G401 (cell line): ENCODE measurements at regions not wholly inside any gene's neighbourhood (a gene's known extent, or its start where the extent isn't known, plus 50 kb on each side); places are given as distances from the start of the nearest gene placed in this dataset.

Experiments used
- DNase-seq: peaks from one replicate; pipeline ENCODE4 v3.0.0-alpha.2; 2015; ENCODE audit warnings: low spot score
- in situ Hi-C: cut with HindIII; loops from 2 replicates; pipeline ENCODE4 v1.10.0; 2016; ENCODE audit warnings: low sequenced_read_pairs, mixed read lengths

DNA sequence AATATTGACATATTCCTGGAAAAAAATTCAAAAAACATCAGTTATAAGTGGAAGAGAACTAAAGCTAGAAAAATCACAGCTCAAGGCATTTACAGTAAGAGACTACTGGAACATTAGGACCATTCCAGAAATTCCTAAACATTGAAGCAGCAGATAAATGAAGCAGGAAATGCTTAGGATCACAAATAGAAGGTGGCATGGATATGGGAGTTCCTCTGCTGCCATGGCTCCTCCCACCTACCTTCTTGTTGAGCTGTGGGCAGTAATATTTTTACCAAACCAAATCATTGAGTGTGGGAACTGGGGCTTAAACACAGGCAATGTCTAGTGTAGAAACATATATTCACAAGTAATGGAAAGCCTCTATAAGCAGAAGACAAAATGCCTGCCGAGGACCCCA, 292.8 kb downstream of the ANKRD7 start:
- DNase-seq: no peak

DNA sequence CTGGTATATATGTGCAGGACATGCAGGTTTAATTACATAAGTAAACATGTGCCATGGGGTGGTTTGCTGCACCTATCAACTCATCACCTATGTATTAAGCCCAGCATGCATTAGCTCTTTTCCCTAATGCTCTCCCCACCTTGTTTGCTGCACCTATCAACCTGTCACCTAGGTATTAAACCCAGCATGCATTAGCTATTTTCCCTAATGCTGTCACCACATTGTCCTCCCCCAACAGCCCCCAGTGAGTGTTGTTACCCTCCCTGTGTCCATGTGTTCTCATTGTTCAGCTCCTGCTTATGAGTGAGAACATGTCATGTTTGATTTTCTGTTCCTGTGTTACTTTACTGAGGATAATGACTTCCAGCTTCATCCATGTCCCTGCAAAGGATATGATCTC, 300.5 kb downstream of the ANKRD7 start:
- DNase-seq: no peak
- in situ Hi-C loops: no loop called here

More for the DNA sequence above, 292.8 kb downstream of the ANKRD7 start:
- in situ Hi-C loops: no loop called here

DNA sequence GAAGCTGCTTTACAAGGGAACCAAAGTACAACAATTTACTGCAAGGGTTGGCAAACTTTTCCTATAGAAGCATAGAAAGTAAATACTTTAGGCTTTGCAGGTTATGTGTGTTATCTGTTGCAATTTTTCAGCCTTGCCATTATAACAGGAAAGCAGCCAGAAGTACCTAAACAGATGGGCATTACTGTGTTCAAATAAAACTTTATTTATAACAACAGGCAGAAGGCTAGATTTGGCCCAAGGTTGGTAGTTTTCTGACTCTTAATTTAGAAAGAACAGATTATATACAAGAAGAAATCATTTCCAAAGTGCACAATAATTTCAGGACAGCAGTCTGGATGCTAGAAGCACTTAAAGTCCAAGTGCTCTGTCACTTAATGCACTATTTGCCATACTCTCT, 307.1 kb downstream of the ANKRD7 start:
- in situ Hi-C loops: no loop called here
- DNase-seq: no peak

DNA sequence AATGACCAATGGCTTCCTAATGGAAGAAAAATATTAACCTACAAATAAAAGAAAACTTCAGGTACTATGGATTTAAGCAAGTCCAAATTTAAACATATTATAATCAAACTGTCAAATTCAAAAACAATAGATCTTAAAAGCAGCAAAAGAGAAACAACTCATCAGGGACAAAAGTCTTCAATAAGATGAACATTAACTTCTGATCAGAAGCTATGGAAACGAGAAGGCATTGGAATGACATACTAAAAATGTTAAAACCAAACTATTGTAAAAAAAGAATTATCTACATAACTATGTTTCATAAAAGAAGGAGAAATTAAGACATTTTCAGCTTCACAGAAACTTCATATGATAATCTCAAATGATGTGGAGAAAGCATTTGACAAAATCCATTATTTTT, 334.7 kb downstream of the ANKRD7 start:
- DNase-seq: no peak
- in situ Hi-C loops: no loop called here

DNA sequence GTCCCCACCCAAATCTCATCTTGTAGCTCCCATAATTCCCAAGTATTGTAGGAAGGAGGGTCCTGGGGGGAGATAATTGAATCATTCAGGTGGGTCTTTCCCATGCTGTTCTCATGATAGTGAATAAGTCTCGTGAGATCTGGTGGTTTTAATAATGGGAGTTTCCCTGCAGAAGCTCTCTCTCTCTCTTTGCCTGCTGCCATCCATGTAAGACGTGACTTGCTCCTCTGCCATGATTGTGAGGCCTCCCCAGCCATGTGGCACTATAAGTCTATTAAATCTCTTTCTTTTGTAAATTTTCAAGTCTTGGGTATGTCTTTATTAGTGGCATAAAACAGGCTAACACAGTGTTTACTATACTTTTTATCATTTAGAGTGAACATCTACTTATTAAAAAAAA, 338.8 kb downstream of the ANKRD7 start:
- in situ Hi-C loops: no loop called here
- DNase-seq: no peak

DNA sequence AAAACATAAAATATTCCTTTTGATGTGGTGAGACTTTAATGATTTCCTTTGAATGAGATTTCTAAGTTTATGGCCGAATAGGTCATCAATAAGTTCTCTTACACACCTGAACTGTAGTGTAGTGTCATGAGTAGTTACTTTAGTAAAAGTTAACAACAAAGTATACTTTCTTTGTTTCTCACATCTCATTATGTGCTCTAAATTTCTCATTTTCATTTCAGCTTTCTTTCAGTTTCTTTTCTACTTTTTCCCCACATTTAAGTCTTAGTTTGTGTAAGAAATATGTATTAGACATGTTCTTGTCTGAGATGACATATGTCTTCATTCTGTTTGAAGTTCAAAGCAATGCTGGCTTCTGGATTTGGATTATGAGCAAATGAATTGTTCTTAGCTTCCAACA, 348.1 kb downstream of the ANKRD7 start:
- in situ Hi-C loops: no loop called here
- DNase-seq: no peak

DNA sequence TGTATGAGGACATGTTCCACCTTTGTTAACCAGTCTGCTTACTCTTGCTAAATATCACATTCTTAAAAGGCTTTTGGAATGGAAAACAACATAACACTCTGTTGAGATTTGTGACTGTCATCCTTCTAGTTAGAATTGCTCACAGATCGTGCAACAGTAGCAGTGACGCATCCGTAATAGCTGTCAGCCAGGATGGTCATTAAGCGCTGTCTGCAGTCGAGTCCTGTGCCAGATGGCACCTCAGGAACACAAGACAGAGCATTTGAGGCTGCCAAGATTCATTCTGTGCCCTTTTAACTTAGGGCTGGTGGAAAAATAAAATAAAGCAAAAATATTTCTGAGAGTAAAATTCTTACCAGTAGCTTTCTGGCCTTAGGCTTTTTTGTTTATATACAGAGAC, 348.6 kb downstream of the ANKRD7 start:
- in situ Hi-C loops: no loop called here
- DNase-seq: peak; percentile 99

DNA sequence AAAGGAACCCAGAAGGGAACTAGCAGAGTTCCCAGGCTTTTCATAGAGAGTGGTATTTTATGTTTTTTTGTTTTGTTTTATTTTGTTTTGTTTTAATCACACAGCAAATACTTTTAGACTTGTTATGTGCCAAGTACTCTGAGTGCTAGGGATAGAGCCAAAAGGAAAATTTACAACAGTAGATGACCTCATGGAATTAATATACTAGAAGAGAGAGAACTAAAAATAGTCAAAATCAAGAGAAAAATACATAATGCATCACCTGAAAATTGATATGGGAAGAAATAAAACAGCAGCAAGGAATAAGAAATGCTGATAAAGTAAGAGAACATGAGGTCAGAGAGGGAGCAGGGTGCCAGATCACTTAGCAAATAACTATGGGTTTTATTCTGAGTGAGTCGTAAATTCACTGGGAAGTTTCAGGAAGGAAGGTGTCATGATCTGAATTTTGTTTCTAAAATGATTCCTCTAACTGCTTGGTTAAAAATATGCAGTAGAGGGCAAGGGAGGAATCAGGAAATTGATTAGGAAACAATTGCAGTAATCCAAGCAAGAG, 351.0 kb downstream of the ANKRD7 start:
- peak; percentile 75 for DNase-seq
- in situ Hi-C loops: no loop called here

DNA sequence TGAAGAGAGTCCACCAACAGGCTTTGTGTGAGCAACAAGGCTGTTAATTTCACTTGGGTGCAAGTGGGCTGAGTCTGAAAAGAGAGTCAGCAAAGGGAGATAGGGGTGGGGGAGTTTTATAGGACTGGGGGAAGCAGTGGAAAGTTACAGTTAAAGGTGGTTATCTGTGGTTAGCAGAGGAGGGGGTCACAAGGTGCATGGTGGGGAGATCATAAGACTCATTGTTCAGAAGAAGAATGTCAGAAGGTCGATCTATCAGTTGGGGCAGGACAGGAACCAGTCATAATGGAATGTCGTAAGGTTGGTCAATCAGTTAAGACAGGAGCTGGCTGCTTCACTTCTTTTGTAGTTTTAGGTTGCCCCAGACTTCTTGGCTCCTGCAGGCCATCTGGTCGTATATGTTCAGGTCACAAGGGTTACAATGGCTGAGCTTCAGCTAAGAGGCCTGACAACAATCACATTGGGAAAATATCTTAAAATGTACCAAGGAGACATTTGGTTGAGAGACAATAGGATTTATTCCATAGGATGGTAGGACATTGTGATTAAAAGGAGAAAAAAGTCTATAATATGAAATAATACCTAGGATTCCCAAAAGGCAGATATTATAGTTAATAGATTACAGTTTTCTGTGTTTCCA, 356.4 kb downstream of the ANKRD7 start:
- in situ Hi-C loops: no loop called here
- DNase-seq: no peak

DNA sequence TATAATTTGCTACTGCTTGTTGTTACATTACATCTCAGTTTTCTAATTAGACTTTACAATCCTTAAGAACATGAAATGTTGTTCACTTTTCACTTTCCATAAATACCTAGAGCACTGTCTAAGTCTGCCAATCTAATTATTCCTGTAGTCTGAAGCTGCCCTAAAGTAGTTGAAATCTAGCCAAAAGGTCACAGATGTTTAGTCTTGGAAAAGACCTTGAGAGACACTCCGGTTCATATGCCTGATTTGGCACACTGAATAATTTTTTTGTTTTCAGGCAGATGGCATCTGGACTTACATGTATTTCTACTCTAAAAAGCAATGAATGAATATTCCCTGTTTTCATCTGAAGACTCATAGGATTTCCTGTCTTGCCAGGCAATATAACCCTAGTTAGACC, 359.1 kb downstream of the ANKRD7 start:
- in situ Hi-C loops: no loop called here
- DNase-seq: peak; percentile 68

DNA sequence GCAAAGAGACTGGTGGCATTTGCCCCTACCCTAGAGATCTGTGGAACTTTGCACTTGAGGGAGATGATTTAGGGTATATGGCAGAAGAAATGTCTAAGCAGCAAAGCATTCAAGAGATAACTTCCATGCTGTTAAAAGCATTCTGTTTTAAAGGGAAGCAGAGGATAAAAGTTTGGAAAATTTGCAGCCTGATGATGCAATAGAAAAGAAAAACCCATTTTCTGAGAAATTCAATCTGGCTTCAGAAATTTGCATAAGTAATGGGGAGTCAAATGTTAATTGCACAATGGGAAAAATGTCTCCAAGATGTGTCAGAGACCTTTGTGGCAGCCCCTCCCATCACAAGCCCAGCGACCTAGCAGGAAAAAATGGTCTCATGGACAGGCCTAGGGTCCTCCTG, 361.7 kb downstream of the ANKRD7 start:
- in situ Hi-C loops: no loop called here
- DNase-seq: no peak

DNA sequence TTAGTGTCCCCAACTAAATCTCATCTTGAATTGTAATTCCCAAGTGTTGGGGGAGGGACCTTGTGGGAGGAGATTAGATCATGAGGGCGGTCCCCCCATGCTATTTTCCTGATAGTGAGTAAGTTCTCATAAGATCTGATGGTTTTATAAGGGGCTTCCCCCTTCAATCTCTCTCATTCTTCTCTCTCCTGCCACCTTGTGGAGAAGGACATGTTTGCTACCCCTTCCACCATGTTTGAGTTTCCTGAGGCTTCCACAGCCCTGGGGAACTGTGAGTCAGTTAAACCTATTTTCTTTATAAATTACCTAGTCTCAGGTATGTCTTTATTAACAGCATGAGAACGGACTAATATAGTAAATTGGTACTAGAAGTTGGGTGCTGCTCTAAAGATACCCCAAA, 365.6 kb downstream of the ANKRD7 start:
- in situ Hi-C loops: no loop called here
- DNase-seq: no peak

DNA sequence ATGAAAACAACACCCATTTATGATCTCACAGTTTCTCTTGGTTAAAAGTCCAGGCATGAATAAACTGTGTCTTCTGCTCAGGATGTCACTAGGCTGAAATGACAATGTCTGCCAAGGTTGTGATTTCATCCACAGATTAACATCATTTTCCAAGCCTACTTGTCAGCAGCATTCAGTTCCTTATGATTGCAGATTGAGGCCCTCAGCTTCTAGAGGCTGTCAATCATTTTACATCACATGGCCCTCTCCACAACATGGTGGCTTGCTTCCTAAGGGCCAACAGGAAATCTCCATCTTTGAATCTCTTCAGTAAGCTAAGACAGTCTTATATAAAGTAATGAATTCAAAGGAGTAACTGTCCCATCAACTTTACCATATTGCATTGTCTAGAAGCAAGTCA, 377.6 kb downstream of the ANKRD7 start:
- DNase-seq: no peak
- in situ Hi-C loops: no loop called here

DNA sequence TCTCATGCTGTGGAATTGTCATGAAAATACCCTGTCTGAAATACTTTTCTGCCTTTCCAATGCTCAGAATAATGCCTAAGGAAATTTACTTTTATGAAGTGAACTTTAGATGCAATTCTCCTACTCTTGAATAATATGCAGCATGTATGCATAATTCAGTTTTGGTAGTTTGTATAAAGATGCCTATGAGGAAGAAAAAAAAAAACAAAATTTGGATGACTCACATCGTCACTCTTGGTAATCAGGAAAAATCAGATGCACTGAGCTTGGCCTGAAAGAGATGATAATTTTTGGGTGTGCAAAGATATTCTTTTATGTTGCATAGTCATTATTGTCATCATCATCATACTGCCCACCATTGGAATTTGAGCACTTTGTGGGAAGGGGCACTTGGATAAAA, 382.1 kb downstream of the ANKRD7 start:
- in situ Hi-C loops: no loop called here
- no peak for DNase-seq

DNA sequence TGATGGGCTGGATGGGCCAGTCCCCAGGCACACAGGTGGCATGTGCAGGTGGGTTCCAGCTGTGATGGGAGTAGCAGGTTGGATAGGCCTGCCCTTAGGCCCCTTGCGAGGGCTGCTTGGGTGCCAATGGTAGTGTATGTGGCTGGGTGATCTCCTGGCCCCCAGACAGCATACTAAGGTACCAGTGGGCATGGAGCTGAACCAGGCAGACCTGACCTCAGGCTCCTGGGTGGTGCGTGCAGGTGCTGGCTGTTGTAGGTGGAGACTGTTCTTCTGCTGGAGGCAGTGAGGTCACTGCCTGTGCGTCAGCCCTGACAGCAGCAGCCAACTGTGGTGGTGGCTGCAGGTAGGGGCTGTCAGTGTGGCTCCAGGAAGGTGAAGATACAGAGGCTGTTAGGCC, 384.7 kb downstream of the ANKRD7 start:
- DNase-seq: no peak
- in situ Hi-C loops: no loop called here

DNA sequence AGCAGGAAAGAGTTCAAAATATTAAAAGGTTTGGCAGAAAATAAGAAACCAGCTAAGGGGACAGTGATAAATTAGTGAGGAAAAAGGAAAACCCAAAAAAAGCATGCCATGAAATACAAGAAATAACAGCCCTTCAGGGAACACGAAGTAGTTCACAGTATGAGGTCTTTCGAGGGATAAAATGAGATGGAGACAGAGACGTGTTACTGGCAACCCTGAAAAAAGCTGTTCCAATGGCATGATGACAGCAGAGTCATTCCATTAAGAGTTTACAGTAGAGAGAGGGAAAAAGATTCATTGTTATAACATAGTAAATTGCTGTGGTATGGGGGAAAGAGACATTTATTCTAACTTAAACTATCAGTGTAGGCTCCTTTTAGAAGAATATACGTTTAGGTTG, 391.2 kb downstream of the ANKRD7 start:
- peak; percentile 78 for DNase-seq
- in situ Hi-C loops: no loop called here

DNA sequence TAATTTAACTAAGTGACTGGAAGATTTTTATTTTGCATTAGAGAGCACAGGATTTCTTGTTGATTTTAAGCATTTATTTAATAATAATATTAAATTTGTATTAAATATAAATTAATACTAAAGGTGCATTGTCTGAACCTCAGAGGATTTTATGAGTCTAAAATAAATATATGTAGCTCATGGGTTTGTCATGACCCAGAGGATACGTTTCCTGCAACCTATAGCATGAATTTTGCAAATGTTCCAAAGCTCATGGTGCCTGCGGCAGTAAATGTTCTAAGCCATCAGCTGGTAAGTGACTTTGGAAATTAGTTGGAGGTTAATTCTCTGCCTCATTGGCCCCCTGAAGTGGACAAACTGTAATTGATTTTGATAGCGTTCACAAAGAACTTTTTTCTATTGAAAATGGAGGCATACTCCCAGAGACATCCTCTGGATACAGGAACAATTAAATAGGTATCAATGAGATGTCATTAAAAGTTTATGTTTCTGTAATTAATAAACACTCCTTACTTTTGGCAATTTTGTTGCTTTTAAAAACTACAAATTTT, 397.4 kb downstream of the ANKRD7 start:
- in situ Hi-C loops: no loop called here

DNA sequence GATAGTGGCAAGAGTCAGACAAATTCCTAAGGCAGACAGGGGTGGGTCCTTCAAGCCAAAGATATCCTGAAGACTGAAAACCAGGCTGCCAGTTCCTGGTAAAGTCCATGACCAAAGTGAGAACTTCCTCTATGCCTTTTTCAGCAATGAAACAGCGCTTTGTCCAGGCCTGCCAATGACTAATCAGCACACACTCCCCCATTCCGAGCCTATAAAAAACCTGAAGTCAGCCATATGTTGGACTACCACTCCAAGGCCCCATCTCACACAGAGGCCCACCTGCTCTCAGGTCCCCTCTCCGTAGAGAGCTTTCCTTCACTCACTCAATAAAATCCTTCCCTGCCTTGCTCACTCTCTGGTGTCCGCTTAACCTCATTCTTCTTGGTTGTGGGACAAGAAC, 402.2 kb downstream of the ANKRD7 start:
- DNase-seq: no peak
- in situ Hi-C loops: no loop called here

More for the DNA sequence above, 397.4 kb downstream of the ANKRD7 start:
- DNase-seq: no peak

DNA sequence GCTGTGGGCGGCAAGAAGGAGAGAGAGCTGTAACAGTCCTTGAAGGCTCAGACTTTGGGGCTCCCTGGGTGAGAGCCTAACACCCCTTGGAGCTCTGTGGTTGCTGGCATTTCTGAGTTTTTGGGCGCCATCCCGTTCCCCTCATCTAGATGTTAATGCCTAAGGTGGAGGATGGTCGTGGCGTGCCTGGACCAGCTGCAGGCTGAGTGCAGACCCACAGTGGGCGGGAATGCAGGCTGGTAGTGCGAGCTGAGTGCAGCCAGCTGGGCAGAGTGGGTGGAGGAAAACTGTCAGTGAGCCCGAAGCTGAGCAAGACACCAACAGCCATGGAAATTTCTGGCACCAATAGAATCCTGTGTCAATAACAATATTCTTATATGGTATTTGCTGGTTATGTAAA, 403.0 kb downstream of the ANKRD7 start:
- in situ Hi-C loops: no loop called here
- no peak for DNase-seq

DNA sequence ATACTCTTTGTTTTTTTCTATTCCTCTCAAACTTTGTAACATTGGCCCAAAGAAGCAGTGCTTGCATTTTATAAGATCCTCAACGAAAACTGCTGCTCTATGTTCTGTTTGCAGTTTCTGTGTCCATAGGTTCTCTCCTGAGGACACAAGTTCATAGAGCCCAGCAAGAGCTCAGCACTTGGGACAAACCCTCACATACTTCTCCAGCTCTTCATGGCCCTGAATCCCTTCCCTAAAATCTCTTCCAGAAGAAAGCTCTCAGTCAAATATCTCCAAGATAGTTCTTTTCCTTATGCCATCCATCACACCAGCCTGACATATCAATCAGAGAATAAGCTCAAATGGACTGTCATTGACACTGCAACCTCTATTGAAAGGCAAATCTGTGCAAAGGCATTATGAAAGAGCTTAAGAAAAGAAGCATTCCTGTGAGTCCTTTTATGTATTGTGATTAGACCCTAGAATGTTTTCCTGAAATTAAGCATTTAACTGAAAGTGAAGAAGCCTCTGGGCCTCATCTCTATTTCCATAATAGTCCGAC, 405.5 kb downstream of the ANKRD7 start:
- no peak for DNase-seq
- in situ Hi-C loops: no loop called here

DNA sequence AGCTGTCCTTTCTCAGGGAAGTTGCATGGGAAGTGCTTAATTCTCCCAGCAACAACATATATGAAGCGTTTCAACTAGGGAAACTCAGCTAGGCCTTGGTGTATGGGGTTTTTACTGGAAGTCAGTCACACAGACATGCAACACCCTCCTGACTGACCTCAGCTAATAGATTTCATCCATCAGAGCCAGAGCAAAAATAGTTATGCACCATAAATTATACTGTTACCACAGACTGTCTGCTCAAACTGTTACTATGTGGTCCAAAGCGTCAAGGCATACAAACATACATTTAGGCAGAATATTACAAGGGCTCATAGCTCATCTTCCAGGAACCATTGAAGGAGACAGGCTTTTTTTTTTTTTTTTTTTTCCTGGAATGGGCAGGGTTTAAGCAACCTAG, 417.9 kb downstream of the ANKRD7 start:
- in situ Hi-C loops: no loop called here
- DNase-seq: no peak
